Stimulated activated naive B cell treated with anti-CD40 and anti-IgM and Interleukin-4, amounts not matched to agents 10 μg/mL and 1 μg/mL and 100 μg/mL, for 72 hours (primary cell): ENCODE measurements at regions not wholly inside any gene's neighbourhood (a gene's known extent, or its start where the extent isn't known, plus 50 kb on each side); places are given as distances from the start of the nearest gene placed in this dataset.
A peak's percentile ranks its signal among the peaks of the same experiment; 100 is the strongest.

Source experiments
- ATAC-seq, 2 donors: fragments of 150-1000 bp; cut with Tn5 transposase; replicated peaks; 2 replicates each; pipeline ENCODE4 v1.10.0; 2021; ENCODE audit warnings: moderate library complexity in 1 of 2
- DNase-seq: peaks from one replicate; pipeline ENCODE4 v3.0.0; 2021
- H3K27ac Mint-ChIP-seq: one replicate; pipeline ENCODE4 v1.8.0; 2022; ENCODE audit warnings: mild to moderate bottlenecking, mixed read lengths
- H3K27me3 Mint-ChIP-seq, 2 donors: one replicate each; pipeline ENCODE4 v1.8.0; 2022; ENCODE audit warnings: mixed read lengths in 2 of 2
- H3K36me3 Mint-ChIP-seq, 2 donors: one replicate each; pipeline ENCODE4 v1.8.0; 2022; ENCODE audit warnings: mixed read lengths in 2 of 2, mild to moderate bottlenecking in 1 of 2
- H3K4me1 Mint-ChIP-seq, 2 donors: one replicate each; pipeline ENCODE4 v1.8.0; 2022; ENCODE audit warnings: mixed read lengths in 2 of 2, mild to moderate bottlenecking in 1 of 2
- H3K4me3 Mint-ChIP-seq, 2 donors: one replicate each; pipeline ENCODE4 v1.8.0; 2022; ENCODE audit warnings: mild to moderate bottlenecking in 2 of 2, mixed read lengths in 2 of 2, moderate library complexity in 1 of 2
- H3K9me3 Mint-ChIP-seq, 2 donors: one replicate each; pipeline ENCODE4 v1.8.0; 2022; ENCODE audit warnings: mixed read lengths in 2 of 2, mild to moderate bottlenecking in 1 of 2

- no peak overlapping the region for H3K27ac Mint-ChIP-seq
- peaks cover 5 to 25% of the 10 kb centered on the region in 2 donors for H3K36me3 Mint-ChIP-seq
- H3K9me3 Mint-ChIP-seq: peaks cover 0 to 5% of the 10 kb centered on the region in 2 donors
- ATAC-seq (no peak), DNase-seq (no peak)
- H3K4me3 Mint-ChIP-seq: no peak overlapping the region
- peaks cover 21 to 26% of the 10 kb centered on the region in 2 donors for H3K4me1 Mint-ChIP-seq
- no peaks in the 10 kb centered on the region for H3K27me3 Mint-ChIP-seq
These were observed 211.4 kb upstream of the RTL1 start for GRCh38 chr14:101114726-101115515.

GRCh38 chr14:101115652-101116051 lies 212.1 kb upstream of the RTL1 start:
- peaks cover 22 to 33% of the 10 kb centered on the region in 2 donors for H3K4me1 Mint-ChIP-seq
- H3K27me3 Mint-ChIP-seq: no peaks in the 10 kb centered on the region
- ATAC-seq (no peak), DNase-seq (no peak)
- H3K4me3 Mint-ChIP-seq: no peak overlapping the region
- H3K9me3 Mint-ChIP-seq: peaks cover 0 to 5% of the 10 kb centered on the region in 2 donors
- peaks cover 5 to 25% of the 10 kb centered on the region in 2 donors for H3K36me3 Mint-ChIP-seq
- H3K27ac Mint-ChIP-seq: no peak overlapping the region

DNA sequence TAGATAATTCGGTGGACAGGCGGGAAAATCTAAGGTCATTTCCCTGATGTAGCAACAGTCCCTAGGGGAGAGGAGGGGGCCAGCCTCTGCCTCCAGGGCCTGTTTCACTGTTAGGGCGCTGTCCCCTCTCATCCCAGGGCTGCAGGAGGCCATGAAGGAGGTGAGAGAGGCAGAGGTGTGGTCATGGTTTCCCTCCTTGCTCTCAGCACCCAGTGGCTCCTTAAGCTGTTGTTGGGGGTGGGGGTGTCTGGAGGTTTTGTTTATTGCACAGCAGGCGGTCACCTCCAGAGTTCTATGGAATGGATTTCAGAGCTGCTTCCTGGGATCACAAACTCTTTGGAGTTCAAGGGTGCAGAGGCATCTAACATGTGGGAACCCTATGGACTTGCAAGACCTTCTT lies 212.5 kb upstream of the RTL1 start:
- Mint-ChIP-seq H3K4me3 (no peak overlapping the region), H3K36me3 (peaks cover 5 to 25% of the 10 kb centered on the region in 2 donors)

GRCh38 chr14:101116486-101117130 lies 213.1 kb upstream of the RTL1 start:
- Mint-ChIP-seq H3K27ac (no peak overlapping the region), H3K27me3 (no peaks in the 10 kb centered on the region), H3K9me3 (peaks cover 0 to 5% of the 10 kb centered on the region in 2 donors), H3K4me3 (no peak overlapping the region), H3K36me3 (peaks cover 5 to 25% of the 10 kb centered on the region in 2 donors), H3K4me1 (peaks cover 26 to 43% of the 10 kb centered on the region in 2 donors)
- no peak for DNase-seq
- no peak for ATAC-seq

More for the DNA sequence above, 212.5 kb upstream of the RTL1 start:
- peaks cover 22 to 37% of the 10 kb centered on the region in 2 donors for H3K4me1 Mint-ChIP-seq
- H3K27me3 Mint-ChIP-seq: no peaks in the 10 kb centered on the region
- ATAC-seq (no peak), DNase-seq (no peak)
- H3K27ac Mint-ChIP-seq: no peak overlapping the region
- H3K9me3 Mint-ChIP-seq: peaks cover 0 to 5% of the 10 kb centered on the region in 2 donors

GRCh38 chr14:101117543-101117942 lies 214.0 kb upstream of the RTL1 start:
- Mint-ChIP-seq H3K4me3 (no peak overlapping the region), H3K27ac (no peak overlapping the region), H3K9me3 (peaks cover 0 to 5% of the 10 kb centered on the region in 2 donors), H3K36me3 (peaks cover 5 to 25% of the 10 kb centered on the region in 2 donors), H3K4me1 (peaks cover 27 to 50% of the 10 kb centered on the region in 2 donors), H3K27me3 (no peaks in the 10 kb centered on the region)
- DNase-seq: no peak
- no peak for ATAC-seq

GRCh38 chr14:101118233-101118632 lies 214.7 kb upstream of the RTL1 start:
- Mint-ChIP-seq H3K27ac (no peak overlapping the region), H3K9me3 (peaks cover 0 to 5% of the 10 kb centered on the region in 2 donors), H3K27me3 (no peaks in the 10 kb centered on the region), H3K36me3 (peaks cover 5 to 25% of the 10 kb centered on the region in 2 donors), H3K4me1 (peaks cover 27 to 50% of the 10 kb centered on the region in 2 donors), H3K4me3 (no peak overlapping the region)
- DNase-seq: no peak
- no peak for ATAC-seq

GRCh38 chr14:101118746-101119591 lies 215.4 kb upstream of the RTL1 start:
- Mint-ChIP-seq H3K27me3 (no peaks in the 10 kb centered on the region), H3K4me3 (peak overlapping the region; percentile 72 to 94), H3K9me3 (peaks cover 0 to 5% of the 10 kb centered on the region in 2 donors), H3K4me1 (peaks cover 27 to 50% of the 10 kb centered on the region in 2 donors), H3K27ac (peak overlapping the region; percentile 80), H3K36me3 (peaks cover 5 to 25% of the 10 kb centered on the region in 2 donors)
- ATAC-seq (no peak), DNase-seq (no peak)

GRCh38 chr14:101119830-101120571 lies 216.5 kb upstream of the RTL1 start:
- H3K27ac Mint-ChIP-seq: peak overlapping the region; percentile 99
- no peaks in the 10 kb centered on the region for H3K27me3 Mint-ChIP-seq
- H3K4me3 Mint-ChIP-seq: peak overlapping the region; percentile 91 to 94
- H3K9me3 Mint-ChIP-seq: peaks cover 0 to 5% of the 10 kb centered on the region in 2 donors
- peaks cover 5 to 25% of the 10 kb centered on the region in 2 donors for H3K36me3 Mint-ChIP-seq
- peak; percentile 8 to 16 for ATAC-seq
- DNase-seq: no peak
- H3K4me1 Mint-ChIP-seq: peaks cover 27 to 50% of the 10 kb centered on the region in 2 donors

GRCh38 chr14:101120641-101121507 lies 217.4 kb upstream of the RTL1 start:
- H3K4me1 Mint-ChIP-seq: peaks cover 27 to 50% of the 10 kb centered on the region in 2 donors
- peaks cover 5 to 25% of the 10 kb centered on the region in 2 donors for H3K36me3 Mint-ChIP-seq
- no peaks in the 10 kb centered on the region for H3K27me3 Mint-ChIP-seq
- peak overlapping the region; percentile 99 for H3K27ac Mint-ChIP-seq
- peak; percentile 74 for DNase-seq
- peaks cover 0 to 5% of the 10 kb centered on the region in 2 donors for H3K9me3 Mint-ChIP-seq
- ATAC-seq: peak; percentile 87 to 93
- H3K4me3 Mint-ChIP-seq: peak overlapping the region; percentile 91 to 94

GRCh38 chr14:101121508-101122139 lies 218.1 kb upstream of the RTL1 start:
- Mint-ChIP-seq H3K9me3 (peaks cover 0 to 5% of the 10 kb centered on the region in 2 donors), H3K4me3 (peak overlapping the region; percentile 91 to 94), H3K27ac (peak overlapping the region; percentile 99), H3K4me1 (peaks cover 27 to 50% of the 10 kb centered on the region in 2 donors), H3K27me3 (no peaks in the 10 kb centered on the region), H3K36me3 (peaks cover 5 to 25% of the 10 kb centered on the region in 2 donors)
- no peak for DNase-seq
- ATAC-seq: peak; percentile 60

- Mint-ChIP-seq H3K4me3 (no peak overlapping the region), H3K36me3 (peaks cover 5 to 22% of the 10 kb centered on the region in 2 donors), H3K9me3 (peaks cover 0 to 5% of the 10 kb centered on the region in 2 donors), H3K27ac (no peak overlapping the region), H3K27me3 (no peaks in the 10 kb centered on the region), H3K4me1 (peaks cover 25 to 47% of the 10 kb centered on the region in 2 donors)
- no peak for ATAC-seq
- no peak for DNase-seq
These were observed 219.0 kb upstream of the RTL1 start for GRCh38 chr14:101122237-101123141.
